ENCODE measurements at regions not wholly inside any gene's neighbourhood (a gene's known extent, or its start where the extent isn't known, plus 50 kb on each side); places are given as distances from the start of the nearest gene placed in this dataset.
A peak's percentile ranks its signal among the peaks of the same experiment; 100 is the strongest.

GRCh38 chr14:26213846-26214575 is 383.8 kb downstream of the NOVA1 start:
- no peak for DNase-seq (ENCODE audit: low spot score)
- intact Hi-C loops (cut with DNase I), result no loop called here

- DNase-seq (ENCODE audit: low spot score), result no peak
- intact Hi-C loops (cut with DNase I), result no loop called here
These were observed 388.1 kb downstream of the NOVA1 start for GRCh38 chr14:26209699-26210098.

GRCh38 chr14:26206640-26207039 is 391.2 kb downstream of the NOVA1 start:
- intact Hi-C loops (cut with DNase I), result no loop called here
- DNase-seq (ENCODE audit: low spot score), result no peak

- DNase-seq (ENCODE audit: low spot score), result peak; percentile 80
These were observed 392.9 kb downstream of the NOVA1 start for GRCh38 chr14:26204728-26205479.

GRCh38 chr14:26204366-26204727 is 393.5 kb downstream of the NOVA1 start:
- intact Hi-C loops (cut with DNase I), result no loop called here
- no peak for DNase-seq (ENCODE audit: low spot score)

More at GRCh38 chr14:26204728-26205479, 392.9 kb downstream of the NOVA1 start:
- intact Hi-C loops (cut with DNase I), result no loop called here

GRCh38 chr14:26200687-26201086 is 397.1 kb downstream of the NOVA1 start:
- DNase-seq (ENCODE audit: low spot score), result no peak

GRCh38 chr14:26199590-26200370 is 398.1 kb downstream of the NOVA1 start:
- intact Hi-C loops (cut with DNase I), result loop anchor here in 1 of 2 donors (5.0 kb wide), 1 partner anchor 1753 kb away; no protein-coding TSS in a partner anchor
- no peak for DNase-seq (ENCODE audit: low spot score)

More at GRCh38 chr14:26200687-26201086, 397.1 kb downstream of the NOVA1 start:
- intact Hi-C loops (cut with DNase I), result no loop called here

- DNase-seq (ENCODE audit: low spot score), result no peak
- intact Hi-C loops (cut with DNase I), result loop anchor here in 1 of 2 donors (5.0 kb wide), 1 partner anchor 1753 kb away; no protein-coding TSS in a partner anchor
These were observed 398.7 kb downstream of the NOVA1 start for GRCh38 chr14:26199096-26199495.

GRCh38 chr14:26194816-26195215 is 403.0 kb downstream of the NOVA1 start:
- no peak for DNase-seq (ENCODE audit: low spot score)
- intact Hi-C loops (cut with DNase I), result loop anchor here in 1 of 2 donors (5.0 kb wide), 1 partner anchor 1757 kb away; no protein-coding TSS in a partner anchor

GRCh38 chr14:26191671-26192070 is 406.2 kb downstream of the NOVA1 start:
- intact Hi-C loops (cut with DNase I), result no loop called here

GRCh38 chr14:26191123-26191522 is 406.7 kb downstream of the NOVA1 start:
- no peak for DNase-seq (ENCODE audit: low spot score)
- intact Hi-C loops (cut with DNase I), result no loop called here

More at GRCh38 chr14:26191671-26192070, 406.2 kb downstream of the NOVA1 start:
- DNase-seq (ENCODE audit: low spot score), result no peak

- DNase-seq (ENCODE audit: low spot score), result no peak
- intact Hi-C loops (cut with DNase I), result no loop called here
These were observed 407.2 kb downstream of the NOVA1 start for GRCh38 chr14:26190646-26191045.

- no peak for DNase-seq (ENCODE audit: low spot score)
- intact Hi-C loops (cut with DNase I), result no loop called here
These were observed 409.7 kb downstream of the NOVA1 start for GRCh38 chr14:26187996-26188620.

- intact Hi-C loops (cut with DNase I), result no loop called here
- DNase-seq (ENCODE audit: low spot score), result no peak
These were observed 417.6 kb downstream of the NOVA1 start for GRCh38 chr14:26180221-26180620.

GRCh38 chr14:26175658-26176057 is 422.2 kb downstream of the NOVA1 start:
- intact Hi-C loops (cut with DNase I), result no loop called here
- DNase-seq (ENCODE audit: low spot score), result peak; percentile 49

GRCh38 chr14:26174395-26174794 is 423.4 kb downstream of the NOVA1 start:
- DNase-seq (ENCODE audit: low spot score), result no peak
- intact Hi-C loops (cut with DNase I), result no loop called here

- no peak for DNase-seq (ENCODE audit: low spot score)
- intact Hi-C loops (cut with DNase I), result no loop called here
These were observed 424.2 kb downstream of the NOVA1 start for GRCh38 chr14:26173581-26174110.

GRCh38 chr14:26172396-26172795 is 425.4 kb downstream of the NOVA1 start:
- no peak for DNase-seq (ENCODE audit: low spot score)
- intact Hi-C loops (cut with DNase I), result no loop called here

- DNase-seq (ENCODE audit: low spot score), result no peak
- intact Hi-C loops (cut with DNase I), result no loop called here
These were observed 426.9 kb downstream of the NOVA1 start for GRCh38 chr14:26170885-26171284.

Data from posterior vena cava (tissue), 2 donors.